ENCODE measurements at regions not wholly inside any gene's neighbourhood (a gene's known extent, or its start where the extent isn't known, plus 50 kb on each side); places are given as distances from the start of the nearest gene placed in this dataset.

- no peak for DNase-seq
Observed at GRCh38 chr9:89869793-89870580, 265.2 kb downstream of the GADD45G start.

- DNase-seq = no peak
Observed at GRCh38 chr9:89871871-89872331, 267.1 kb downstream of the GADD45G start.

- DNase-seq = no peak
Observed at GRCh38 chr9:89872426-89872912, 267.7 kb downstream of the GADD45G start.

GRCh38 chr9:89872913-89873707, 268.3 kb downstream of the GADD45G start:
- no peak for DNase-seq

GRCh38 chr9:89873801-89874200, 269.0 kb downstream of the GADD45G start:
- no peak for DNase-seq

GRCh38 chr9:89874351-89875321, 269.8 kb downstream of the GADD45G start:
- DNase-seq = peak; percentile 4

- DNase-seq = peak; percentile 22
Observed at GRCh38 chr9:89877051-89878002, 272.5 kb downstream of the GADD45G start.

GRCh38 chr9:89878003-89878411, 273.2 kb downstream of the GADD45G start:
- no peak for DNase-seq

GRCh38 chr9:89878687-89879086, 273.9 kb downstream of the GADD45G start:
- peak; percentile 5 for DNase-seq

GRCh38 chr9:89879276-89879675, 274.5 kb downstream of the GADD45G start:
- no peak for DNase-seq

GRCh38 chr9:89879701-89880100, 274.9 kb downstream of the GADD45G start:
- DNase-seq = no peak

GRCh38 chr9:89880161-89880560, 275.3 kb downstream of the GADD45G start:
- DNase-seq = no peak

- DNase-seq = no peak
Observed at GRCh38 chr9:89880721-89881120, 275.9 kb downstream of the GADD45G start.

GRCh38 chr9:89881431-89881830, 276.6 kb downstream of the GADD45G start:
- no peak for DNase-seq

- no peak for DNase-seq
Observed at GRCh38 chr9:89882930-89883361, 278.1 kb downstream of the GADD45G start.

- DNase-seq = no peak
Observed at GRCh38 chr9:89883401-89884341, 278.9 kb downstream of the GADD45G start.

GRCh38 chr9:89884356-89885083, 279.7 kb downstream of the GADD45G start:
- DNase-seq = no peak

- DNase-seq = no peak
Observed at GRCh38 chr9:89885156-89885555, 280.3 kb downstream of the GADD45G start.

- no peak for DNase-seq
Observed at GRCh38 chr9:89886281-89886700, 281.5 kb downstream of the GADD45G start.
